HEK293 (cell line): ENCODE measurements at regions not wholly inside any gene's neighbourhood (a gene's known extent, or its start where the extent isn't known, plus 50 kb on each side); places are given as distances from the start of the nearest gene placed in this dataset.
A peak's percentile ranks its signal among the peaks of the same experiment; 100 is the strongest.

ENCODE experiments used
- CTCF ChIA-PET: fragments of 350-600 bp; formaldehyde crosslinking; extraction: SDS; loops from one replicate; lab custom pipeline; 2021; ENCODE audit warnings: antibody characterized with exemption; lab: Yijun Ruan, JAX
- POLR2A ChIA-PET: fragments of 300-600 bp; formaldehyde crosslinking; extraction: SDS; loops from one replicate; lab custom pipeline; 2020; ENCODE audit warnings: antibody characterized with exemption, inconsistent platforms; lab: Yijun Ruan, JAX
- H3K27ac ChIP-seq: fragments of 200-500 bp; sonication (Bioruptor generic); 2 replicates; pipeline ENCODE4 v1.5.1; 2014; ENCODE audit warnings: low read depth, low read length, control low read depth, inconsistent platforms; ENCODE audit errors: extremely low read depth
- H3K36me3 ChIP-seq, 2 experiments: fragments of 200-500 bp in 1 of 2; sonication (Bioruptor generic) in 1 of 2; 1 replicate in 1 of 2; 2 replicates in 1 of 2; pipeline ENCODE4 v1.5.1; 2014 to 2017; ENCODE audit warnings: inconsistent platforms in 2 of 2, low read length in 2 of 2; ENCODE audit not compliant: control insufficient read depth in 2 of 2, insufficient read depth in 1 of 2
- H3K4me1 ChIP-seq: fragments of 200-500 bp; sonication (Bioruptor generic); 2 replicates; pipeline ENCODE4 v1.5.1; 2014; ENCODE audit warnings: mild to moderate bottlenecking, low read length, inconsistent platforms; ENCODE audit not compliant: control insufficient read depth, insufficient read depth
- H3K4me3 ChIP-seq: 2 replicates; pipeline ENCODE4 v1.5.1; 2011; ENCODE audit warnings: low read depth, mild to moderate bottlenecking, control low read depth, low read length, moderate library complexity
- H3K9me3 ChIP-seq: fragments of 200-500 bp; sonication (Bioruptor generic); 2 replicates; pipeline ENCODE4 v1.5.1; 2014; ENCODE audit warnings: low read depth, low read length, inconsistent platforms; ENCODE audit not compliant: control insufficient read depth, insufficient read depth
- EGR2 ChIP-seq: fragments of 450-650 bp; formaldehyde crosslinking; IDR thresholded peaks from 2 replicates; pipeline ENCODE4 v1.5.1; 2016; ENCODE audit warnings: low read depth, missing biosample characterization, missing genetic modification characterization
- GLI4 ChIP-seq: fragments of 450-650 bp; formaldehyde crosslinking; IDR thresholded peaks from 2 replicates; pipeline ENCODE4 v1.5.1; 2016; ENCODE audit warnings: missing biosample characterization, missing genetic modification characterization
- HOXC10 ChIP-seq: sonication (generic); formaldehyde crosslinking; IDR thresholded peaks from 2 replicates; pipeline ENCODE4 v1.8.1; 2023; ENCODE audit warnings: mild to moderate bottlenecking, missing genetic modification reagents
- KLF16 ChIP-seq: fragments of 450-650 bp; formaldehyde crosslinking; IDR thresholded peaks from 2 replicates; pipeline ENCODE4 v1.5.1; 2017; ENCODE audit warnings: missing biosample characterization, missing genetic modification characterization
- KLF7 ChIP-seq: fragments of 450-650 bp; formaldehyde crosslinking; IDR thresholded peaks from 2 replicates; pipeline ENCODE4 v1.5.1; 2016; ENCODE audit warnings: missing biosample characterization, missing genetic modification characterization, borderline replicate concordance
- MZF1 ChIP-seq: fragments of 450-650 bp; formaldehyde crosslinking; IDR thresholded peaks from 2 replicates; pipeline ENCODE4 v1.5.1; 2017; ENCODE audit warnings: missing biosample characterization, missing genetic modification characterization, borderline replicate concordance
- TCF7L2 ChIP-seq: IDR thresholded peaks from 2 replicates; pipeline ENCODE4 v1.6.1; 2011; ENCODE audit warnings: low read depth, mild to moderate bottlenecking, inconsistent platforms, low read length, moderate library complexity, borderline replicate concordance
- ZBTB17 ChIP-seq: fragments of 450-650 bp; formaldehyde crosslinking; IDR thresholded peaks from 2 replicates; pipeline ENCODE4 v1.5.1; 2016; ENCODE audit warnings: missing biosample characterization, missing genetic modification characterization
- ZFHX2 ChIP-seq: fragments of 450-650 bp; formaldehyde crosslinking; conservative IDR thresholded peaks from 2 replicates; pipeline ENCODE4 v1.5.1; 2016; ENCODE audit warnings: missing biosample characterization, missing genetic modification characterization
- ZFP69B ChIP-seq: fragments of 450-650 bp; formaldehyde crosslinking; IDR thresholded peaks from 2 replicates; pipeline ENCODE4 v1.5.1; 2016; ENCODE audit warnings: missing biosample characterization, missing genetic modification characterization
- ZNF133 ChIP-seq: fragments of 450-650 bp; formaldehyde crosslinking; IDR thresholded peaks from 2 replicates; pipeline ENCODE4 v1.5.1; 2016; ENCODE audit warnings: missing biosample characterization, missing genetic modification characterization
- ZNF555 ChIP-seq: fragments of 450-650 bp; formaldehyde crosslinking; conservative IDR thresholded peaks from 2 replicates; pipeline ENCODE4 v1.5.1; 2017; ENCODE audit warnings: missing biosample characterization, mild to moderate bottlenecking, missing genetic modification characterization, inconsistent platforms
- ZNF585B ChIP-seq: fragments of 450-650 bp; formaldehyde crosslinking; IDR thresholded peaks from 2 replicates; pipeline ENCODE4 v1.5.1; 2016; ENCODE audit warnings: missing biosample characterization, missing genetic modification characterization
- ZNF707 ChIP-seq: fragments of 450-650 bp; formaldehyde crosslinking; IDR thresholded peaks from 2 replicates; pipeline ENCODE4 v1.5.1; 2016; ENCODE audit warnings: missing biosample characterization, missing genetic modification characterization
- ZNF747 ChIP-seq: fragments of 450-650 bp; formaldehyde crosslinking; IDR thresholded peaks from 2 replicates; pipeline ENCODE4 v1.5.1; 2016; ENCODE audit warnings: missing biosample characterization, missing genetic modification characterization
- ZSCAN16 ChIP-seq: fragments of 450-650 bp; formaldehyde crosslinking; IDR thresholded peaks from 2 replicates; pipeline ENCODE4 v1.5.1; 2016; ENCODE audit warnings: missing biosample characterization, missing genetic modification characterization
- TF ChIP-seq, protein P1 (sequence below): fragments of 450-650 bp; formaldehyde crosslinking; IDR thresholded peaks from 2 replicates; pipeline ENCODE4 v1.5.1; 2016; ENCODE audit warnings: missing biosample characterization, missing genetic modification characterization
- TF ChIP-seq, protein P2 (sequence below): fragments of 450-650 bp; IDR thresholded peaks from 2 replicates; pipeline ENCODE4 v1.5.1; 2018; ENCODE audit warnings: missing biosample characterization, missing genetic modification characterization
- TF ChIP-seq, protein P3 (sequence below): fragments of 450-650 bp; IDR thresholded peaks from 2 replicates; pipeline ENCODE4 v1.5.1; 2018; ENCODE audit warnings: missing biosample characterization, mild to moderate bottlenecking, missing genetic modification characterization
- TF ChIP-seq, protein P4 (sequence below): fragments of 450-650 bp; formaldehyde crosslinking; IDR thresholded peaks from 2 replicates; pipeline ENCODE4 v1.5.1; 2016; ENCODE audit warnings: missing biosample characterization, missing genetic modification characterization

DNA sequence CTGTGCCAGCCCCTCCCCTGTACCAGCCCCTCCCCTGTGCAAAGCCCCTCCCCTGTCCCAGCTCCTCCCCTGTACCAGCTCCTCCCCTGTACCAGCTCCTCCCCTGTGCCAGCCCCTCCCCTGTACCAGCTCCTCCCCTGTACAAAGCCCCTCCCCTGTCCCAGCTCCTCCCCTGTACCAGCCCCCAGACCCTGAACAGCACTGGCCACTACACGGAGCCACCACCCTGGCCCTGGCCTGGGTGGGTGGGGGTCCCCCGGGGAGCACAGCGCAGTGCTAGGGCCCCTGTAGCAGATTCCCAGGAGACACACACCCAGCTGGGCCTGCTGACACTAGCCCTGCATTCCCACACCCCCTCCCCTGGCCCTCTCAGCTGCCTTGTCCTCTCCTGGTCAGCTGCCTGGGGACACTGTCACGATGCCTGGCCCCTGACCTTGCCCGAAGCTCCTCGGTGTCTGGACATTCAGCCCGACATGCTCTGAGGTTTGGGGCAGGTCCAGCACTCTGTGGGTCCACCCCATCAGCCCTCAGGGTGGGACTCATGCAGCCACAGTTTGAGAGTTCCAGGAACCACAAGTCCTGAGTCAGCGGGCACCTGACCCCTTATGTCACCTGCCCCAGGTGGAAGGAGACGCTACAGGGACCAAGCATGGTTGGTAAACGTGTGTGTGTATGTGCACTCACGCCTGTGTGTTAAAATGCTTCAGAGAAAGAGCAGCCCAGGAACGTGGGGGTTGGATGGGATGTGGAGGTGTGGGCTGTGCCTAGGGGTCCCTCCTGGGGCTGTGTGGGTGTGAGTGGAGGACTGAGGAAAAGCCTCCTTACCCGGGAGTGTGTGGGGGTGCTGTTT is 114.2 kb downstream of the METRNL start:
- no peaks in the 10 kb centered on the region for H3K4me1 ChIP-seq
- ChIA-PET CTCF (no interaction called here), POLR2A (no interaction called here)
- H3K36me3 ChIP-seq, result no peaks in the 10 kb centered on the region
- H3K9me3 ChIP-seq, result no peaks in the 10 kb centered on the region
- no peak overlapping the region for H3K4me3 ChIP-seq
- TF ChIP-seq EGR2 (tag by site-specific recombination) (peak; percentile 98), TCF7L2 (no peak), ZFHX2 (tag by site-specific recombination) (peak; percentile 94)
- no peak overlapping the region for H3K27ac ChIP-seq

DNA sequence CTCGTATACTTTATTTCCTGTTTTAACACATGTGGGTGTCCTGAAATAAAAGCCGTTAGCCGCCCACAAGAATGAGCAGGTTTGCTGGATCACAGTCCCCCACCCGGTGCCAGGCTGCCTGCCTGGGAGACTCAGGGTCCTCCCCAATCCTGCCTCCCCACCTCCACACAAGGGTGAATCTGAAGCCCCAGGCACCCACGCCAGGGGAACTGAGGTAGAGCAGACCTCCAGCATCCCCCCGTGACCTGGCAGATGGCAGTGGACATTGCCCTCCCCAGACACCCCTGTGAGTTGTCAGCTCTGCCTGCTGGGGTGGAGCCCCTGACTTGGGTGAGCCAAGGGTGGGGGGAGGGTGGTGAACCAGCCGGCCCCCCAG is 114.8 kb downstream of the METRNL start:
- no peak for TF ChIP-seq ZNF133 (tag by site-specific recombination)
- no peak for TF ChIP-seq ZNF747 (tag by site-specific recombination)
- TF ChIP-seq ZBTB17 (tag by site-specific recombination), result no peak
- no peak for TF ChIP-seq MZF1 (tag by site-specific recombination)
- no peak for TF ChIP-seq ZNF707 (tag by site-specific recombination)
- TF ChIP-seq ZSCAN16 (tag by site-specific recombination), result no peak
- TF ChIP-seq, protein P1, sequence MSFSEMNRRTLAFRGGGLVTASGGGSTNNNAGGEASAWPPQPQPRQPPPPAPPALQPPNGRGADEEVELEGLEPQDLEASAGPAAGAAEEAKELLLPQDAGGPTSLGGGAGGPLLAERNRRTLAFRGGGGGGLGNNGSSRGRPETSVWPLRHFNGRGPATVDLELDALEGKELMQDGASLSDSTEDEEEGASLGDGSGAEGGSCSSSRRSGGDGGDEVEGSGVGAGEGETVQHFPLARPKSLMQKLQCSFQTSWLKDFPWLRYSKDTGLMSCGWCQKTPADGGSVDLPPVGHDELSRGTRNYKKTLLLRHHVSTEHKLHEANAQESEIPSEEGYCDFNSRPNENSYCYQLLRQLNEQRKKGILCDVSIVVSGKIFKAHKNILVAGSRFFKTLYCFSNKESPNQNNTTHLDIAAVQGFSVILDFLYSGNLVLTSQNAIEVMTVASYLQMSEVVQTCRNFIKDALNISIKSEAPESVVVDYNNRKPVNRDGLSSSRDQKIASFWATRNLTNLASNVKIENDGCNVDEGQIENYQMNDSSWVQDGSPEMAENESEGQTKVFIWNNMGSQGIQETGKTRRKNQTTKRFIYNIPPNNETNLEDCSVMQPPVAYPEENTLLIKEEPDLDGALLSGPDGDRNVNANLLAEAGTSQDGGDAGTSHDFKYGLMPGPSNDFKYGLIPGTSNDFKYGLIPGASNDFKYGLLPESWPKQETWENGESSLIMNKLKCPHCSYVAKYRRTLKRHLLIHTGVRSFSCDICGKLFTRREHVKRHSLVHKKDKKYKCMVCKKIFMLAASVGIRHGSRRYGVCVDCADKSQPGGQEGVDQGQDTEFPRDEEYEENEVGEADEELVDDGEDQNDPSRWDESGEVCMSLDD, result no peak
- TF ChIP-seq HOXC10 (CRISPR knock-in tag), result no peak
- TF ChIP-seq, protein P2, sequence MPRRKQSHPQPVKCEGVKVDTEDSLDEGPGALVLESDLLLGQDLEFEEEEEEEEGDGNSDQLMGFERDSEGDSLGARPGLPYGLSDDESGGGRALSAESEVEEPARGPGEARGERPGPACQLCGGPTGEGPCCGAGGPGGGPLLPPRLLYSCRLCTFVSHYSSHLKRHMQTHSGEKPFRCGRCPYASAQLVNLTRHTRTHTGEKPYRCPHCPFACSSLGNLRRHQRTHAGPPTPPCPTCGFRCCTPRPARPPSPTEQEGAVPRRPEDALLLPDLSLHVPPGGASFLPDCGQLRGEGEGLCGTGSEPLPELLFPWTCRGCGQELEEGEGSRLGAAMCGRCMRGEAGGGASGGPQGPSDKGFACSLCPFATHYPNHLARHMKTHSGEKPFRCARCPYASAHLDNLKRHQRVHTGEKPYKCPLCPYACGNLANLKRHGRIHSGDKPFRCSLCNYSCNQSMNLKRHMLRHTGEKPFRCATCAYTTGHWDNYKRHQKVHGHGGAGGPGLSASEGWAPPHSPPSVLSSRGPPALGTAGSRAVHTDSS (tag by site-specific recombination), result no peak
- no peak for TF ChIP-seq KLF16 (tag by site-specific recombination)
- Histone ChIP-seq H3K4me1 (no peaks in the 10 kb centered on the region), H3K36me3 (no peaks in the 10 kb centered on the region), H3K9me3 (no peaks in the 10 kb centered on the region), H3K4me3 (no peak overlapping the region), H3K27ac (no peak overlapping the region)
- ChIA-PET CTCF (no interaction called here), POLR2A (no interaction called here)

DNA sequence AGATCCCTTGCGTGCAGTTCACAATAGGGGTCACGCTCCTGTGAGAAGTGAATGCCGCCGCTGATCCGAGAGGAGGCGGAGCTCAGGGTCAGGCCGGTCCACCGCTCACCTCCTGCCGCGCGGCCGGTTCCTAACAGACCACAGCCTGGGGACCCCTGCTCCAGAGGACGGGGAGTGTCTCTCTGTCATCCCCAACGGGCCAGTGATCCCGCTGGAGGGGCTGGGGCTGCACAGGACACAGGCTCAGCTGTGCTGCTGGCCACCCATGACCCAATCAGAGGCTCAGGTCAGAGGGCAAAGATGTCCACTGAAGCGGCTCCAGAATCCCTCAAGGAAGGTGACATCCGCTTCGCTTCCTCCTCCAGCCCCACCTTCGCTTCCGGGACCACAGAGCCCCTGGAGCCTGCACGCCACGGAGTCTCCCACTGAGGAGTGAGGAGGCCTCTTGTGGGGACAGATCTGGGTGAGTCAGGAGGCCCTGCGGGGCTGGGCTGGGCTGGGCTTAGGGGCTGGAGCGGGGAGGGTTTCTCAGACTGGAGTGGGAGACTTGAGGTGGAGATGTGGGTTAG is 115.4 kb downstream of the METRNL start:
- POLR2A ChIA-PET, result no interaction called here
- H3K27ac ChIP-seq, result no peak overlapping the region
- H3K4me1 ChIP-seq, result no peaks in the 10 kb centered on the region
- CTCF ChIA-PET, result no interaction called here
- no peaks in the 10 kb centered on the region for H3K36me3 ChIP-seq
- H3K9me3 ChIP-seq, result no peaks in the 10 kb centered on the region
- no peak overlapping the region for H3K4me3 ChIP-seq
- no peak for TF ChIP-seq ZNF585B (tag by site-specific recombination)
- no peak for TF ChIP-seq ZFP69B
- TF ChIP-seq, protein P3, sequence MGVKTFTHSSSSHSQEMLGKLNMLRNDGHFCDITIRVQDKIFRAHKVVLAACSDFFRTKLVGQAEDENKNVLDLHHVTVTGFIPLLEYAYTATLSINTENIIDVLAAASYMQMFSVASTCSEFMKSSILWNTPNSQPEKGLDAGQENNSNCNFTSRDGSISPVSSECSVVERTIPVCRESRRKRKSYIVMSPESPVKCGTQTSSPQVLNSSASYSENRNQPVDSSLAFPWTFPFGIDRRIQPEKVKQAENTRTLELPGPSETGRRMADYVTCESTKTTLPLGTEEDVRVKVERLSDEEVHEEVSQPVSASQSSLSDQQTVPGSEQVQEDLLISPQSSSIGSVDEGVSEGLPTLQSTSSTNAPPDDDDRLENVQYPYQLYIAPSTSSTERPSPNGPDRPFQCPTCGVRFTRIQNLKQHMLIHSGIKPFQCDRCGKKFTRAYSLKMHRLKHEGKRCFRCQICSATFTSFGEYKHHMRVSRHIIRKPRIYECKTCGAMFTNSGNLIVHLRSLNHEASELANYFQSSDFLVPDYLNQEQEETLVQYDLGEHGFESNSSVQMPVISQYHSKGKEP, result no peak
- no peak for TF ChIP-seq KLF7 (tag by site-specific recombination)
- TF ChIP-seq, protein P4, sequence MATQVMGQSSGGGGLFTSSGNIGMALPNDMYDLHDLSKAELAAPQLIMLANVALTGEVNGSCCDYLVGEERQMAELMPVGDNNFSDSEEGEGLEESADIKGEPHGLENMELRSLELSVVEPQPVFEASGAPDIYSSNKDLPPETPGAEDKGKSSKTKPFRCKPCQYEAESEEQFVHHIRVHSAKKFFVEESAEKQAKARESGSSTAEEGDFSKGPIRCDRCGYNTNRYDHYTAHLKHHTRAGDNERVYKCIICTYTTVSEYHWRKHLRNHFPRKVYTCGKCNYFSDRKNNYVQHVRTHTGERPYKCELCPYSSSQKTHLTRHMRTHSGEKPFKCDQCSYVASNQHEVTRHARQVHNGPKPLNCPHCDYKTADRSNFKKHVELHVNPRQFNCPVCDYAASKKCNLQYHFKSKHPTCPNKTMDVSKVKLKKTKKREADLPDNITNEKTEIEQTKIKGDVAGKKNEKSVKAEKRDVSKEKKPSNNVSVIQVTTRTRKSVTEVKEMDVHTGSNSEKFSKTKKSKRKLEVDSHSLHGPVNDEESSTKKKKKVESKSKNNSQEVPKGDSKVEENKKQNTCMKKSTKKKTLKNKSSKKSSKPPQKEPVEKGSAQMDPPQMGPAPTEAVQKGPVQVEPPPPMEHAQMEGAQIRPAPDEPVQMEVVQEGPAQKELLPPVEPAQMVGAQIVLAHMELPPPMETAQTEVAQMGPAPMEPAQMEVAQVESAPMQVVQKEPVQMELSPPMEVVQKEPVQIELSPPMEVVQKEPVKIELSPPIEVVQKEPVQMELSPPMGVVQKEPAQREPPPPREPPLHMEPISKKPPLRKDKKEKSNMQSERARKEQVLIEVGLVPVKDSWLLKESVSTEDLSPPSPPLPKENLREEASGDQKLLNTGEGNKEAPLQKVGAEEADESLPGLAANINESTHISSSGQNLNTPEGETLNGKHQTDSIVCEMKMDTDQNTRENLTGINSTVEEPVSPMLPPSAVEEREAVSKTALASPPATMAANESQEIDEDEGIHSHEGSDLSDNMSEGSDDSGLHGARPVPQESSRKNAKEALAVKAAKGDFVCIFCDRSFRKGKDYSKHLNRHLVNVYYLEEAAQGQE (tag by site-specific recombination), result no peak
- TF ChIP-seq GLI4 (tag by site-specific recombination), result no peak
- no peak for TF ChIP-seq ZNF555 (tag by site-specific recombination)
- TF ChIP-seq, protein P2 (tag by site-specific recombination), result no peak
- TF ChIP-seq EGR2 (tag by site-specific recombination), result no peak
